WERI-Rb-1 (cell line): ENCODE measurements at regions not wholly inside any gene's neighbourhood (a gene's known extent, or its start where the extent isn't known, plus 50 kb on each side); places are given as distances from the start of the nearest gene placed in this dataset.
"Not testable (repeated sequence)": the region's sequence is repeated elsewhere in the genome, so short reads cannot be mapped to it uniquely, and the experiment has no call there.

Experiments used
- DNase-seq: peaks from one replicate; pipeline ENCODE4 v3.0.0-alpha.2; 2020
- H3K27ac ChIP-seq: fragments of 250-450 bp; sonication (Bioruptor Pico); 2 replicates; pipeline ENCODE4 v1.5.1; 2020; ENCODE audit warnings: mild to moderate bottlenecking, moderate library complexity
- H3K27me3 ChIP-seq: fragments of 250-450 bp; sonication (Bioruptor Pico); 2 replicates; pipeline ENCODE4 v1.5.1; 2021; ENCODE audit warnings: mild to moderate bottlenecking, low read depth, moderate library complexity; ENCODE audit not compliant: insufficient read depth, severe bottlenecking
- H3K36me3 ChIP-seq: fragments of 250-450 bp; sonication (Bioruptor Pico); 2 replicates; pipeline ENCODE4 v1.5.1; 2020; ENCODE audit warnings: mild to moderate bottlenecking, moderate library complexity
- H3K4me3 ChIP-seq: 2 replicates; pipeline ENCODE4 v1.5.1; 2011; ENCODE audit warnings: low read depth, mild to moderate bottlenecking, control low read depth, low read length
- H3K9me3 ChIP-seq: fragments of 250-450 bp; sonication (Bioruptor Pico); 2 replicates; pipeline ENCODE4 v1.5.1; 2021; ENCODE audit warnings: mild to moderate bottlenecking, moderate library complexity; ENCODE audit not compliant: severe bottlenecking
- TF ChIP-seq, protein P1 (sequence below): IDR thresholded peaks from 2 replicates; pipeline ENCODE4 v1.5.1; 2011; ENCODE audit warnings: low read depth, mild to moderate bottlenecking, control low read depth, inconsistent platforms, low read length

- no peak for DNase-seq
- TF ChIP-seq, protein P1, sequence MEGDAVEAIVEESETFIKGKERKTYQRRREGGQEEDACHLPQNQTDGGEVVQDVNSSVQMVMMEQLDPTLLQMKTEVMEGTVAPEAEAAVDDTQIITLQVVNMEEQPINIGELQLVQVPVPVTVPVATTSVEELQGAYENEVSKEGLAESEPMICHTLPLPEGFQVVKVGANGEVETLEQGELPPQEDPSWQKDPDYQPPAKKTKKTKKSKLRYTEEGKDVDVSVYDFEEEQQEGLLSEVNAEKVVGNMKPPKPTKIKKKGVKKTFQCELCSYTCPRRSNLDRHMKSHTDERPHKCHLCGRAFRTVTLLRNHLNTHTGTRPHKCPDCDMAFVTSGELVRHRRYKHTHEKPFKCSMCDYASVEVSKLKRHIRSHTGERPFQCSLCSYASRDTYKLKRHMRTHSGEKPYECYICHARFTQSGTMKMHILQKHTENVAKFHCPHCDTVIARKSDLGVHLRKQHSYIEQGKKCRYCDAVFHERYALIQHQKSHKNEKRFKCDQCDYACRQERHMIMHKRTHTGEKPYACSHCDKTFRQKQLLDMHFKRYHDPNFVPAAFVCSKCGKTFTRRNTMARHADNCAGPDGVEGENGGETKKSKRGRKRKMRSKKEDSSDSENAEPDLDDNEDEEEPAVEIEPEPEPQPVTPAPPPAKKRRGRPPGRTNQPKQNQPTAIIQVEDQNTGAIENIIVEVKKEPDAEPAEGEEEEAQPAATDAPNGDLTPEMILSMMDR: no peak
- no peaks in the 10 kb centered on the region for H3K9me3 ChIP-seq
- no peaks in the 10 kb centered on the region for H3K27me3 ChIP-seq
- no peak overlapping the region for H3K4me3 ChIP-seq
- no peaks in the 10 kb centered on the region for H3K36me3 ChIP-seq
- H3K27ac ChIP-seq: no peak overlapping the region
These were observed 147.6 kb downstream of the MAIP1 start for GRCh38 chr2:200102971-200103370.

- no peak overlapping the region for H3K4me3 ChIP-seq
- no peak for DNase-seq
- TF ChIP-seq, protein P1: no peak
These were observed 148.6 kb downstream of the MAIP1 start for GRCh38 chr2:200104015-200104414.

GRCh38 chr2:200107514-200108217, 152.3 kb downstream of the MAIP1 start:
- Histone ChIP-seq H3K36me3 (no peaks in the 10 kb centered on the region), H3K27me3 (no peaks in the 10 kb centered on the region), H3K9me3 (no peaks in the 10 kb centered on the region), H3K27ac (no peak overlapping the region), H3K4me3 (no peak overlapping the region)
- TF ChIP-seq, protein P1: no peak
- DNase-seq: no peak

More at GRCh38 chr2:200104015-200104414, 148.6 kb downstream of the MAIP1 start:
- Histone ChIP-seq H3K27me3 (no peaks in the 10 kb centered on the region), H3K27ac (no peak overlapping the region), H3K9me3 (no peaks in the 10 kb centered on the region), H3K36me3 (no peaks in the 10 kb centered on the region)

- TF ChIP-seq, protein P1: no peak
- Histone ChIP-seq H3K36me3 (no peaks in the 10 kb centered on the region), H3K27ac (no peak overlapping the region), H3K9me3 (no peaks in the 10 kb centered on the region), H3K4me3 (no peak overlapping the region), H3K27me3 (no peaks in the 10 kb centered on the region)
- DNase-seq: no peak
These were observed 154.0 kb downstream of the MAIP1 start for GRCh38 chr2:200109421-200109820.

GRCh38 chr2:200110381-200110780, 155.0 kb downstream of the MAIP1 start:
- Histone ChIP-seq H3K9me3 (no peaks in the 10 kb centered on the region), H3K27me3 (no peaks in the 10 kb centered on the region), H3K36me3 (no peaks in the 10 kb centered on the region), H3K4me3 (no peak overlapping the region), H3K27ac (no peak overlapping the region)
- DNase-seq: no peak
- TF ChIP-seq, protein P1: no peak

DNA sequence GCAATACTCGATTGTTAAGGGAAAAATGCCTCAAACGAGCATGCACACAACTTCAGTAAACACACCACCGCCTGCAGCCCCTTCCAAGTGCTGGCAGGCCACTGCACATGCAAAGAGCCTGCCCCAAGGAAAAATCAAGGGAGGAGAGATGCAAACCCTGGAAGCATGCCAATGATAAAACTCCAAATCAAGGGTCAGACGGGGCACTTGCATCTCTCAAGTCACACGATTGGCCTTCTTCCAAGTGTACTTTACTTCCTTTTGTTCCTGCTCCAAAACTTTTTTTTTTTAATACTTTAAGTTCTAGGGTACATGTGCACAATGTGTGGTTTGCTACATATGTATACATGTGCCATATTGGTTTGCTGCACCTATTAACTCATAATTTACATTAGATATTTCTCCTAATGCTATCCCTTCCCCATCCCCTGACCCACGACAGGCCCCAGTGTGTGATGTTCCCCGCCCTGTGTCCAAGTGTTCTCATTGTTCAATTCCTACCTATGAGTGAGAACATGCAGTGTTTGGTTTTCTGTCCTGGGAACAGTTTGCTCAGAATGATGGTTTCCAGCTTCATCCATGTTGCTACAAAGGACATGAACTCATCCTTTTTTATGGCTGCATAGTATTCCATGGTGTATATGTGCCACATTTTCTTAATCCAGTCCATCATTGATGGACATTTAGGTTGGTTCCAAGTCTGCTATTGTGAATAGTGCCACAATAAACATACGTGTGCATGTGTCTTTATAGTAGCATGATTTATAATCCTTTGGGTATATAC, 157.8 kb downstream of the MAIP1 start:
- H3K9me3 ChIP-seq, H3K27ac ChIP-seq, H3K36me3 ChIP-seq, H3K4me3 ChIP-seq, DNase-seq, H3K27me3 ChIP-seq: not testable (repeated sequence)
